Adrenal gland (tissue), 9 donors: ENCODE measurements at regions not wholly inside any gene's neighbourhood (a gene's known extent, or its start where the extent isn't known, plus 50 kb on each side); places are given as distances from the start of the nearest gene placed in this dataset.

ENCODE experiments used
- DNase-seq, 7 donors: peaks; one replicate each; pipeline ENCODE4 v3.0.0-alpha.2; 2019 to 2020
- H3K27ac ChIP-seq, 5 donors: fragments of 200-600 bp; sonication (generic) in 4 of 5; 1 replicate in 3 of 5; 2 replicates in 2 of 5; pipeline versions ENCODE4 v1.5.1 to v1.8.0; 2016 to 2020; ENCODE audit warnings: mild to moderate bottlenecking in 1 of 5
- H3K27me3 ChIP-seq: fragments of 200-600 bp; 2 replicates; pipeline ENCODE4 v1.8.0; 2021
- H3K36me3 ChIP-seq, 2 donors: fragments of 200-600 bp; replicated peaks in 1 of 2; 1 replicate in 1 of 2; 2 replicates in 1 of 2; pipeline versions ENCODE4 v1.5.1 to v1.8.0; 2018 to 2022
- H3K4me1 ChIP-seq, 2 donors: fragments of 200-600 bp; replicated peaks in 1 of 2; 1 replicate in 1 of 2; 2 replicates in 1 of 2; pipeline versions ENCODE4 v1.5.1 to v1.8.0; 2018 to 2021
- H3K4me3 ChIP-seq, 4 donors: fragments of 200-600 bp; sonication (generic) in 3 of 4; one replicate each; pipeline ENCODE4 v1.5.1; 2016 to 2018
- H3K9me3 ChIP-seq, 3 donors: fragments of 200-600 bp; sonication (generic) in 1 of 3; replicated peaks in 1 of 3; 1 replicate in 2 of 3; 2 replicates in 1 of 3; pipeline versions ENCODE4 v1.5.1 to v1.8.0; 2016 to 2021
- CTCF ChIP-seq, 6 experiments: fragments of 450-650 bp in 4 of 6; fragments of 200-600 bp in 2 of 6; sonication (generic) in 1 of 6; IDR thresholded peaks; 1 replicate in 5 of 6; 2 replicates in 1 of 6; pipeline versions ENCODE4 v1.5.1 to v1.8.0; 2016 to 2021; ENCODE audit warnings: antibody characterized with exemption in 6 of 6, mild to moderate bottlenecking in 2 of 6, moderate library complexity in 1 of 6
- POLR2A ChIP-seq, 2 donors: fragments of 450-650 bp; IDR thresholded peaks; one replicate each; pipeline ENCODE4 v1.6.1; 2017; ENCODE audit warnings: antibody characterized with exemption in 2 of 2, mild to moderate bottlenecking in 2 of 2, moderate library complexity in 1 of 2
- WGBS, 4 donors: extraction: QIAGEN DNeasy Blood & Tissue Kit in 2 of 4; methylation state at CpG; one replicate each; pipeline versions ENCODE4 v1.1.5 to v1.1.7; 2013 to 2017; 5-methylcytosine and 5-hydroxymethylcytosine counted together
- intact Hi-C, 2 donors: fragments of 100-400 bp; cut with DNase I; formaldehyde crosslinking; loops; one replicate each; pipeline versions ENCODE4 v1.14.1 to v1.15.0; 2022 to 2023
- donor health status: healthy with polysubstance abuse.
- donor health status: Bipolar disorder and iron deficiency.
- donor health status: DM: yes; HTN: yes; CAD: no.
- donor health status: DM: no; HTN: no; CAD: no.
- donor health status: DM: no; HTN: no; CAD: no.

DNA sequence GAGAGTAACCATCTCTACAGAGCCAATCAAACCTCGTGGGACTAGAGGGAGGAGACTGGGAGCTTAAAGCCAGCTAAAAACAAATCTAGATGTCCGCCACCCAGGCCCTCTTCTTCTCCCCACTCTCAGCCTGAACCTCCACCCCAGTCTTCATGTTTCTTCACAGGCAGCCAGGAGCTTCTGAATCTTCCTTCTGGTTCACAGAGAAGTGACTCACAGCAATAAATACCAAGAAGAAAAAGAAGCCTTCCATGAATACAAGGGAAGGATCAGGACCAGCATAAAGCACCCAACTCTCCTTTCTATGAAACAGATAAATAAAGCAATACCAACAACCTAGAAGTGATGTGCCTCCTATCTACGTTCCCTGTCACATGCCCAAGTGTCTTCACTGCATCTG is 103.3 kb upstream of the SLIT3 start:
- no peaks in the 10 kb centered on the region for H3K9me3 ChIP-seq
- WGBS, 4 donors = 66 to 74% (median 71%) methylated on average over 3 of the region's 3 CpGs

DNA sequence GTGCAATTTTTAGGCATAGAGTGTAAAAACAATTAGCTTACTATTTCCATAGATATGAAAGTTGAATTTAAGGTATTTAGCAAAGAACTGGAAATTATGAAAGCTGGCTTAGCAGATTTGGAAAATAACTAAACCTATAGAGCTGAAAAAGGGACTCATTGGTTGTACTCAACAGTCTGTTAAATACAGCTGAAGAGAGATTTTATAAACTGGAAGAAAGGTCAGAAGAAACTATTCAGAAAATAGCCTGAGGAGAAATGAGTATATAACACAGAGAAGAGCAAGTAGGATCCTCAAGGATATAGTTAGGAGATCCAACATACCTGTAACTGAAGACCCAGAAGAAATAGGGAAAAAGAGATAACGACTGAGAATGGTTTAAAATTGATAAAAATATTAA is 97.6 kb upstream of the SLIT3 start:
- no peak overlapping the region for H3K27ac ChIP-seq
- H3K4me3 ChIP-seq = no peak overlapping the region
- H3K27me3 ChIP-seq = no peaks in the 10 kb centered on the region
- H3K4me1 ChIP-seq = no peaks in the 10 kb centered on the region
- intact Hi-C loops = no loop called here
- WGBS, 4 donors = 70 to 83% (median 81%) methylated on average over 1 of the region's 1 CpG
- no peaks in the 10 kb centered on the region for H3K36me3 ChIP-seq
- no peak for DNase-seq
- no peaks in the 10 kb centered on the region for H3K9me3 ChIP-seq
- no peak for TF ChIP-seq CTCF (IDR thresholded peaks at IDR 0.05)
- TF ChIP-seq POLR2A (IDR thresholded peaks at IDR 0.05) = no peak

More for the DNA sequence above, 103.3 kb upstream of the SLIT3 start:
- intact Hi-C loops = no loop called here
- TF ChIP-seq CTCF (IDR thresholded peaks at IDR 0.05) = no peak
- no peak for TF ChIP-seq POLR2A (IDR thresholded peaks at IDR 0.05)
- no peak for DNase-seq
- H3K36me3 ChIP-seq = no peaks in the 10 kb centered on the region
- no peak overlapping the region for H3K4me3 ChIP-seq
- no peaks in the 10 kb centered on the region for H3K27me3 ChIP-seq
- no peak overlapping the region for H3K27ac ChIP-seq
- H3K4me1 ChIP-seq = no peaks in the 10 kb centered on the region

DNA sequence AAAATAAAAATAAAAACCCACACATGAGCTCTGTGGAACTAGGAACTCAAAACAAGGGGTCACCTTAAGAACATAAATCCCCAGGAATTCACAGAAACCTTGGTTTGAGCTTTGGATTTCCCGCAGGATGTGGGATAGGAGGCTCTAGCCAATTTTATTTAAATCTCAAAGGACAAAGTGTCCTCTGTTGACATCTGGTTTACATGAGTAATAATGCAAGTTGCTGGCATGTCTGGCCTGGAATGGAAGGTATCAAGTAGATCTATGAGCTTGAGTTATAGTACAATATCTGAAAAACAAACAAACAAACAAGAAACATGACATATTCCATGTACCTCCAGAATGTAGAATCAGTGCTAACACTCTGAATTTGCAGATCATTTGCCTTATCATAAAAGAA is 94.2 kb upstream of the SLIT3 start:
- Histone ChIP-seq H3K9me3 (no peaks in the 10 kb centered on the region), H3K4me1 (no peaks in the 10 kb centered on the region), H3K4me3 (no peak overlapping the region), H3K27me3 (no peaks in the 10 kb centered on the region), H3K36me3 (no peaks in the 10 kb centered on the region), H3K27ac (no peak overlapping the region)
- 67 to 78% (median 71%) methylated on average over 1 of the region's 1 CpG for WGBS, 4 donors
- intact Hi-C loops = no loop called here
- no peak for DNase-seq
- TF ChIP-seq POLR2A (IDR thresholded peaks at IDR 0.05) = no peak
- no peak for TF ChIP-seq CTCF (IDR thresholded peaks at IDR 0.05)

- no peak for DNase-seq
- no peak overlapping the region for H3K4me3 ChIP-seq
- no peak for TF ChIP-seq CTCF (IDR thresholded peaks at IDR 0.05)
- TF ChIP-seq POLR2A (IDR thresholded peaks at IDR 0.05) = no peak
- no peaks in the 10 kb centered on the region for H3K9me3 ChIP-seq
- H3K27ac ChIP-seq = no peak overlapping the region
- intact Hi-C loops = no loop called here
- WGBS, 4 donors = 64 to 68% (median 67%) methylated on average over 4 of the region's 4 CpGs
- no peaks in the 10 kb centered on the region for H3K36me3 ChIP-seq
- no peaks in the 10 kb centered on the region for H3K27me3 ChIP-seq
- no peaks in the 10 kb centered on the region for H3K4me1 ChIP-seq
These were observed 93.4 kb upstream of the SLIT3 start for GRCh38 chr5:169394371-169394770.
